Upper lobe of left lung (tissue), 6 donors: ENCODE measurements at regions not wholly inside any gene's neighbourhood (a gene's known extent, or its start where the extent isn't known, plus 50 kb on each side); places are given as distances from the start of the nearest gene placed in this dataset.

ENCODE experiments used
- ATAC-seq, 2 donors: fragments of 200-7000 bp; cut with Tn5 transposase; one replicate each; pipeline ENCODE4 v1.9.1; 2022; ENCODE audit warnings: mild to moderate bottlenecking in 2 of 2, moderate library complexity in 2 of 2; ENCODE audit not compliant: low FRiP score in 2 of 2
- DNase-seq, 2 donors: peaks; one replicate each; pipeline ENCODE4 v3.0.0-alpha.2; 2019 to 2020
- H3K27ac ChIP-seq, 4 donors: fragments of 200-600 bp; sonication (generic); one replicate each; pipeline ENCODE4 v1.5.1; 2016 to 2019
- H3K27me3 ChIP-seq, 4 donors: fragments of 200-600 bp; sonication (generic); one replicate each; pipeline ENCODE4 v1.5.1; 2017 to 2019
- H3K36me3 ChIP-seq, 4 donors: fragments of 200-600 bp; sonication (generic); one replicate each; pipeline ENCODE4 v1.5.1; 2016 to 2019
- H3K4me1 ChIP-seq, 4 donors: fragments of 200-600 bp; sonication (generic); one replicate each; pipeline ENCODE4 v1.5.1; 2018 to 2019
- H3K4me3 ChIP-seq, 4 donors: fragments of 200-600 bp; sonication (generic); one replicate each; pipeline ENCODE4 v1.5.1; 2017 to 2019; ENCODE audit warnings: mild to moderate bottlenecking in 2 of 4, moderate library complexity in 1 of 4
- H3K9me3 ChIP-seq, 4 donors: fragments of 200-600 bp; sonication (generic); one replicate each; pipeline ENCODE4 v1.5.1; 2018 to 2019
- EP300 ChIP-seq, 4 donors: sonication (generic); formaldehyde crosslinking; IDR thresholded peaks; one replicate each; pipeline ENCODE4 v1.5.1; 2017; ENCODE audit warnings: antibody characterized with exemption in 4 of 4, control low read depth in 2 of 4
- POLR2A ChIP-seq, 4 donors: fragments of 450-650 bp; IDR thresholded peaks; one replicate each; pipeline ENCODE4 v1.5.1; 2016 to 2017; ENCODE audit warnings: antibody characterized with exemption in 4 of 4, mild to moderate bottlenecking in 2 of 4
- POLR2AphosphoS5 ChIP-seq, 2 donors: sonication (generic); formaldehyde crosslinking; IDR thresholded peaks; one replicate each; pipeline ENCODE4 v1.5.1; 2017; ENCODE audit warnings: antibody characterized with exemption in 2 of 2
- WGBS, 2 donors: methylation state at CpG; one replicate each; pipeline ENCODE4 v1.1.5; 2017 to 2018; 5-methylcytosine and 5-hydroxymethylcytosine counted together
- TF ChIP-seq, protein P1 (sequence below), 6 experiments: fragments of 450-650 bp in 4 of 6; fragments of 200-600 bp in 2 of 6; sonication (generic) in 2 of 6; IDR thresholded peaks; one replicate each; pipeline ENCODE4 v1.5.1; 2016 to 2019; ENCODE audit warnings: antibody characterized with exemption in 6 of 6
- donor health status: DM: no; HTN: no; CAD: no; lungs with moderate emphysema.
- donor health status: DM: no; HTN: yes; CAD: no; lungs with severe emphysema.

DNA sequence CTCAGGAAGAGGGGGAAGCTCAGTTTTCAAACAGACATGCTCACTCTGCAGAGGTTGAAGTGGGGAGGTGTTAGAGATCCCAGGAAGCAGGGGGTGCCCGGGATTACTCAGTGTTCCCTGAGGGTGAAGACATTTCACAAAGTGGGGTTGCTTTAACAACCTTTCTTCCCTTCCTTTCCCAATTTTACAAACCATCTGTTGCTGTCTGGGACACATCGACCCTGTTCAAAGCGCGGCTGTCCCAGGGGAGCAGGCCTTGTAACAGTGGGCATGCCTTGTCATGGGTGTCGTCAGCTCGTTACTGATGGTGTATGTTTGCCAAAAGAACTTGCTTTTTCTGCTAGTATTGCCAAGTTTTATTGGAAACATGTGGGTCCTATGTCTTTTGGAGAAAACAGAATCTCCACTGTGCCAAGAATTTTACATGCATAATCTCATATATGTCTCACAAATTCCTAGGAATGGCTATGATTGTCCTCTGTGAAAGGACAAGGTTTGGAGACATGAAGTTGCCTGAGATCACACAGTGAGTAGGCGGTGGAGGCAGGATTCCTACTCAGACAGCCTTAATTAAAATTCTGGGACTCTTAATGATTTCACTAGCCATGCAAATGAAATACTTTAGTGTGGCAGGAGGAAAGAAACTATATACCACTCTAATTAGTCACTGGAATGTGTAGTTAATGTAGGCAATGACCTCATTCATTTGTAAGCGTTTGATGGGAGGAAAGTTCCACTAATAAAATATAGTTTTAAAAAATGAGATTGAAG lies 198.9 kb downstream of the NXNL2 start:
- Histone ChIP-seq H3K27ac (no peak overlapping the region), H3K9me3 (no peaks in the 10 kb centered on the region), H3K4me1 (peaks cover 0 to 6% (median 3%) of the 10 kb centered on the region in 4 donors), H3K27me3 (no peaks in the 10 kb centered on the region), H3K4me3 (no peak overlapping the region), H3K36me3 (no peaks in the 10 kb centered on the region)
- TF ChIP-seq EP300 (IDR thresholded peaks at IDR 0.05) (no peak), POLR2A (IDR thresholded peaks at IDR 0.05) (no peak), POLR2AphosphoS5 (IDR thresholded peaks at IDR 0.05) (peak; percentile 54 to 55)
- TF ChIP-seq, protein P1, sequence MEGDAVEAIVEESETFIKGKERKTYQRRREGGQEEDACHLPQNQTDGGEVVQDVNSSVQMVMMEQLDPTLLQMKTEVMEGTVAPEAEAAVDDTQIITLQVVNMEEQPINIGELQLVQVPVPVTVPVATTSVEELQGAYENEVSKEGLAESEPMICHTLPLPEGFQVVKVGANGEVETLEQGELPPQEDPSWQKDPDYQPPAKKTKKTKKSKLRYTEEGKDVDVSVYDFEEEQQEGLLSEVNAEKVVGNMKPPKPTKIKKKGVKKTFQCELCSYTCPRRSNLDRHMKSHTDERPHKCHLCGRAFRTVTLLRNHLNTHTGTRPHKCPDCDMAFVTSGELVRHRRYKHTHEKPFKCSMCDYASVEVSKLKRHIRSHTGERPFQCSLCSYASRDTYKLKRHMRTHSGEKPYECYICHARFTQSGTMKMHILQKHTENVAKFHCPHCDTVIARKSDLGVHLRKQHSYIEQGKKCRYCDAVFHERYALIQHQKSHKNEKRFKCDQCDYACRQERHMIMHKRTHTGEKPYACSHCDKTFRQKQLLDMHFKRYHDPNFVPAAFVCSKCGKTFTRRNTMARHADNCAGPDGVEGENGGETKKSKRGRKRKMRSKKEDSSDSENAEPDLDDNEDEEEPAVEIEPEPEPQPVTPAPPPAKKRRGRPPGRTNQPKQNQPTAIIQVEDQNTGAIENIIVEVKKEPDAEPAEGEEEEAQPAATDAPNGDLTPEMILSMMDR (IDR thresholded peaks at IDR 0.05) = no peak
- ATAC-seq (peak in 1 of 2 donors; percentile 52), DNase-seq (no peak)
- 66 to 76% methylated on average over 8 of the region's 8 CpGs for WGBS, 2 donors

DNA sequence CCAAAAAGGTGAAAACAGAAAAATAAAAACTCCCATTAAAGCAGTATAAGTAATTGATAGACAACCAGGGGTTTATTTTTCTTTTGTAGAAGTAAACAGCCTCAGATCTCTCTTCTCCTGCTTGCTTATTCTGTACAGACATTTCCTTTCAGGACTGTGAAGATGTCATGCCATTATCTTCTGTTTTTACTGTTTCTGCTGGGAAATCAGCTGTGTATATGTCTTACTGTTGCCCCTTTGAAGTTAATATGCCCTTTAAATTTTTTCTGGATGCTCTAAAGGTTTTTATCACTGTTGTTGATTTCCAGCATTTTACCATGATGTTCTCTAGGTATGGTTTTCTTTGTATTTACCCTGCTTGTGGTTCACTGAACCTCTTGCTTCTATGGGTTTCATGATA lies 199.5 kb downstream of the NXNL2 start:
- Histone ChIP-seq H3K9me3 (no peaks in the 10 kb centered on the region), H3K36me3 (no peaks in the 10 kb centered on the region), H3K4me1 (peaks cover 0 to 6% (median 3%) of the 10 kb centered on the region in 4 donors), H3K4me3 (no peak overlapping the region), H3K27me3 (no peaks in the 10 kb centered on the region), H3K27ac (no peak overlapping the region)
- DNase-seq = no peak
- ATAC-seq = no peak
- TF ChIP-seq POLR2A (IDR thresholded peaks at IDR 0.05) (no peak), EP300 (IDR thresholded peaks at IDR 0.05) (no peak), POLR2AphosphoS5 (IDR thresholded peaks at IDR 0.05) (no peak)
- TF ChIP-seq, protein P1 (IDR thresholded peaks at IDR 0.05) = no peak

DNA sequence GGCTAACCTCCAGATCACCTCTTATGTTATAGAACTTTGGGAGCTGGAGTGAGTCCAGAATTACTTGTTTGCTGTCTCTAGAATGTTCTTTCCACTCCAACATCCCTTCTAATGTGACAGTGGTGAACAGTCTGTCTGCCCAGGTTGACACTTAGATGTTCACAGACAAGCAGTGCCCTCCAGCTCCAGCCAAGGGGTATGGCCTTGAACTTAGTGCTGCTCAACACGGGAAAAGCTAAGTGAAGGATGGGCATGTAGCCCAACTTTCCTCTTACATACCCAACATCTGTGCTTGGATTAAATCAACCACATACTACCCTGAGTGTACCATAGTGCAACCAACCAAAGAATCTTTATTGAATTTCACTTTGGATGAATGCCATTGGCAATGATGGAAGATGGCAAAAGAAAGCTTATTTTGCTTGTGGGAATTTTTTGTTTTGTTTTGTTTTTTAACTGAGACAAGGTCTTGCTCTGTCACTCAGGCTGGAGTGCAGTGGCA lies 201.2 kb downstream of the NXNL2 start:
- no peak overlapping the region for H3K27ac ChIP-seq
- TF ChIP-seq, protein P1 (IDR thresholded peaks at IDR 0.05) = no peak
- TF ChIP-seq EP300 (IDR thresholded peaks at IDR 0.05) (no peak), POLR2A (IDR thresholded peaks at IDR 0.05) (no peak), POLR2AphosphoS5 (IDR thresholded peaks at IDR 0.05) (no peak)
- no peaks in the 10 kb centered on the region for H3K9me3 ChIP-seq
- no peaks in the 10 kb centered on the region for H3K27me3 ChIP-seq
- DNase-seq (no peak), ATAC-seq (no peak)
- no peak overlapping the region for H3K4me3 ChIP-seq
- peaks cover 0 to 6% (median 3%) of the 10 kb centered on the region in 4 donors for H3K4me1 ChIP-seq
- no peaks in the 10 kb centered on the region for H3K36me3 ChIP-seq
- 68 to 80% methylated on average over 1 of the region's 1 CpG for WGBS, 2 donors

DNA sequence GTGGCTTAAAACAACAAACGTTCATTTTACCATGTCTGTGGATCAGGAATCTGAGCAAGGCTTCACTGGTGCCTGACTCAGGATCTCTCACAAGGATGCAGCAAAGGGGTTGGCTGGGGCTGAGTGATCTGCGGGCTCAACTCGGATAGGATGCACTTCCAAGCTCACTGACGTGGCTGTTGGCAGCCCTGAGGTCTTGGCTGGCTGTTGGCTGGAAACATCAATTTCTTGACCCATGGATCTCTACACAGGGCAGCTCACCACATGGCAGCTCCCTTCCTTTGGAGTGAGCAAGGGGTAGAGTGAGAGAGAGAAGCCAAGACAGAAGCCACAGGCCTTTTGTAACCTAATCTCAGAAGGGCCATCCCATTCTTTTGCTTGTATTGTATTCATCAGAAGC lies 202.1 kb downstream of the NXNL2 start:
- Histone ChIP-seq H3K4me1 (peaks cover 0 to 5% (median 2%) of the 10 kb centered on the region in 4 donors), H3K4me3 (no peak overlapping the region), H3K27ac (no peak overlapping the region), H3K9me3 (no peaks in the 10 kb centered on the region), H3K27me3 (no peaks in the 10 kb centered on the region), H3K36me3 (no peaks in the 10 kb centered on the region)
- ATAC-seq = no peak
- TF ChIP-seq POLR2A (IDR thresholded peaks at IDR 0.05) (no peak), EP300 (IDR thresholded peaks at IDR 0.05) (no peak), POLR2AphosphoS5 (IDR thresholded peaks at IDR 0.05) (no peak)
- TF ChIP-seq, protein P1 (IDR thresholded peaks at IDR 0.05) = no peak
- no peak for DNase-seq
- 91 to 92% methylated on average over 4 of the region's 4 CpGs for WGBS, 2 donors
